Progenitor cell of endocrine pancreas (in vitro differentiated cells): ENCODE measurements at regions not wholly inside any gene's neighbourhood (a gene's known extent, or its start where the extent isn't known, plus 50 kb on each side); places are given as distances from the start of the nearest gene placed in this dataset.

Experiments
- DNase-seq: peaks from one replicate; pipeline ENCODE4 v3.0.0; 2021; ENCODE audit warnings: low spot score; ENCODE audit not compliant: unreplicated experiment
- H3K27ac Mint-ChIP-seq: 2 replicates; pipeline ENCODE4 v1.8.0; 2021; ENCODE audit warnings: mild to moderate bottlenecking, moderate library complexity, mixed read lengths
- H3K27me3 Mint-ChIP-seq: 2 replicates; pipeline ENCODE4 v1.8.0; 2021; ENCODE audit warnings: mixed read lengths
- H3K36me3 Mint-ChIP-seq: 2 replicates; pipeline ENCODE4 v1.8.0; 2022; ENCODE audit warnings: mixed read lengths; ENCODE audit not compliant: insufficient read depth
- H3K4me1 Mint-ChIP-seq: 2 replicates; pipeline ENCODE4 v1.8.0; 2021; ENCODE audit warnings: low read depth, mixed read lengths
- H3K4me3 Mint-ChIP-seq: 2 replicates; pipeline ENCODE4 v1.8.0; 2021; ENCODE audit warnings: low read depth, mild to moderate bottlenecking, moderate library complexity, mixed read lengths
- H3K9me3 Mint-ChIP-seq: 2 replicates; pipeline ENCODE4 v1.8.0; 2021; ENCODE audit warnings: low read depth, mixed read lengths
- CTCF ChIP-seq: fragments of 200-600 bp; sonication (generic); IDR thresholded peaks from one replicate; pipeline ENCODE4 v1.5.0; 2021; ENCODE audit warnings: antibody characterized with exemption, mild to moderate bottlenecking; ENCODE audit not compliant: unreplicated experiment

GRCh38 chr15:93282808-93283207, 193.8 kb upstream of the RGMA start:
- H3K27ac Mint-ChIP-seq = no peak overlapping the region
- DNase-seq = no peak
- peaks cover 20% of the 10 kb centered on the region for H3K27me3 Mint-ChIP-seq
- H3K9me3 Mint-ChIP-seq = no peaks in the 10 kb centered on the region
- peaks cover 13% of the 10 kb centered on the region for H3K4me1 Mint-ChIP-seq
- no peak overlapping the region for H3K4me3 Mint-ChIP-seq
- no peak for TF ChIP-seq CTCF
- no peaks in the 10 kb centered on the region for H3K36me3 Mint-ChIP-seq

GRCh38 chr15:93278783-93279182, 189.8 kb upstream of the RGMA start:
- no peak for DNase-seq
- Mint-ChIP-seq H3K4me1 (peaks cover 12% of the 10 kb centered on the region), H3K27ac (no peak overlapping the region)

GRCh38 chr15:93278006-93278405, 189.0 kb upstream of the RGMA start:
- no peak overlapping the region for H3K27ac Mint-ChIP-seq
- H3K36me3 Mint-ChIP-seq = no peaks in the 10 kb centered on the region
- no peaks in the 10 kb centered on the region for H3K9me3 Mint-ChIP-seq
- H3K27me3 Mint-ChIP-seq = peaks cover 10% of the 10 kb centered on the region
- H3K4me1 Mint-ChIP-seq = peaks cover 12% of the 10 kb centered on the region
- no peak for TF ChIP-seq CTCF
- H3K4me3 Mint-ChIP-seq = no peak overlapping the region
- no peak for DNase-seq

More at GRCh38 chr15:93278783-93279182, 189.8 kb upstream of the RGMA start:
- H3K36me3 Mint-ChIP-seq = no peaks in the 10 kb centered on the region
- TF ChIP-seq CTCF = no peak
- no peak overlapping the region for H3K4me3 Mint-ChIP-seq
- no peaks in the 10 kb centered on the region for H3K9me3 Mint-ChIP-seq
- peaks cover 16% of the 10 kb centered on the region for H3K27me3 Mint-ChIP-seq

GRCh38 chr15:93274257-93274656, 185.2 kb upstream of the RGMA start:
- Mint-ChIP-seq H3K27ac (no peak overlapping the region), H3K4me3 (no peak overlapping the region), H3K27me3 (peaks cover 9% of the 10 kb centered on the region), H3K9me3 (no peaks in the 10 kb centered on the region), H3K4me1 (peaks cover 3% of the 10 kb centered on the region), H3K36me3 (no peaks in the 10 kb centered on the region)
- TF ChIP-seq CTCF = no peak
- DNase-seq = no peak

- no peak overlapping the region for H3K4me3 Mint-ChIP-seq
- no peak for TF ChIP-seq CTCF
- H3K36me3 Mint-ChIP-seq = no peaks in the 10 kb centered on the region
- no peak for DNase-seq
- no peaks in the 10 kb centered on the region for H3K9me3 Mint-ChIP-seq
- H3K4me1 Mint-ChIP-seq = no peaks in the 10 kb centered on the region
- no peak overlapping the region for H3K27ac Mint-ChIP-seq
- peaks cover 7% of the 10 kb centered on the region for H3K27me3 Mint-ChIP-seq
Observed at GRCh38 chr15:93271871-93272270, 182.9 kb upstream of the RGMA start.
